SK-N-SH (cell line): ENCODE measurements at regions not wholly inside any gene's neighbourhood (a gene's known extent, or its start where the extent isn't known, plus 50 kb on each side); places are given as distances from the start of the nearest gene placed in this dataset.

Experiments
- CTCF ChIA-PET: fragments of 300-600, 350-600 bp; formaldehyde crosslinking; extraction: SDS; loops from one replicate; lab custom pipeline; 2021; lab: Yijun Ruan, JAX
- POLR2A ChIA-PET: fragments of 350-600 bp; sonication (Branson Sonifier 250); formaldehyde crosslinking; extraction: SDS; loops from one replicate; lab custom pipeline; 2020; ENCODE audit warnings: antibody characterized with exemption, inconsistent platforms; lab: Yijun Ruan, JAX
- DNase-seq: peaks from one replicate; pipeline ENCODE4 v3.0.0; 2012
- H2AFZ ChIP-seq: fragments of 200-600 bp; sonication (generic); 2 replicates; pipeline ENCODE4 v1.8.1; 2016; ENCODE audit warnings: antibody characterized with exemption, mild to moderate bottlenecking, low read depth
- H3F3A ChIP-seq: fragments of 200-600 bp; sonication (generic); replicated peaks from 2 replicates; pipeline ENCODE3; 2016; ENCODE audit warnings: antibody characterized with exemption, mild to moderate bottlenecking; ENCODE audit not compliant: insufficient read depth
- H3K27ac ChIP-seq, 2 experiments: fragments of 200-500 bp in 1 of 2; fragments of 200-600 bp in 1 of 2; sonication (Bioruptor generic) in 1 of 2; sonication (generic), shearing (Covaris generic) in 1 of 2; 2 replicates each; pipeline versions ENCODE4 v1.5.1 to v1.6.1; 2014 to 2016; ENCODE audit warnings: low read depth in 2 of 2, inconsistent platforms in 1 of 2, low read length in 1 of 2, mild to moderate bottlenecking in 1 of 2, mixed read lengths in 1 of 2
- H3K27me3 ChIP-seq: fragments of 200-600 bp; sonication (generic), shearing (Covaris generic); 2 replicates; pipeline ENCODE4 v1.6.1; 2016; ENCODE audit warnings: mixed run types; ENCODE audit not compliant: insufficient read depth
- H3K36me3 ChIP-seq, 2 experiments: fragments of 200-500 bp in 1 of 2; fragments of 200-600 bp in 1 of 2; sonication (Bioruptor generic) in 1 of 2; sonication (generic) in 1 of 2; replicated peaks in 1 of 2; 2 replicates each; pipeline versions ENCODE3 to v1.5.1; 2014 to 2016; ENCODE audit warnings: low read length in 1 of 2, mild to moderate bottlenecking in 1 of 2; ENCODE audit not compliant: insufficient read depth in 2 of 2, control insufficient read depth in 1 of 2
- H3K4me1 ChIP-seq, 2 experiments: fragments of 200-500 bp in 1 of 2; fragments of 200-600 bp in 1 of 2; sonication (Bioruptor generic) in 1 of 2; sonication (generic), shearing (Covaris generic) in 1 of 2; 2 replicates each; pipeline versions ENCODE4 v1.5.1 to v1.6.1; 2014 to 2016; ENCODE audit warnings: low read depth in 1 of 2, low read length in 1 of 2, mixed run types in 1 of 2; ENCODE audit not compliant: insufficient read depth in 2 of 2, control insufficient read depth in 1 of 2
- H3K4me2 ChIP-seq: fragments of 200-600 bp; sonication (generic), shearing (Covaris generic); 2 replicates; pipeline ENCODE4 v1.6.1; 2017; ENCODE audit warnings: mixed run types
- H3K4me3 ChIP-seq, 2 experiments: fragments of 200-500 bp in 1 of 2; fragments of 200-600 bp in 1 of 2; sonication (Bioruptor generic) in 1 of 2; sonication (generic), shearing (Covaris generic) in 1 of 2; 2 replicates each; pipeline versions ENCODE4 v1.5.1 to v1.8.1; 2014 to 2016; ENCODE audit warnings: low read depth in 2 of 2, inconsistent platforms in 1 of 2, low read length in 1 of 2, mild to moderate bottlenecking in 1 of 2, mixed read lengths in 1 of 2, moderate library complexity in 1 of 2
- H3K79me2 ChIP-seq: fragments of 200-600 bp; sonication (generic); 2 replicates; pipeline ENCODE4 v1.8.1; 2017; ENCODE audit warnings: mild to moderate bottlenecking; ENCODE audit not compliant: insufficient read depth
- H3K9ac ChIP-seq: fragments of 200-600 bp; sonication (generic); 2 replicates; pipeline ENCODE4 v1.6.1; 2017; ENCODE audit warnings: mixed run types
- H3K9me2 ChIP-seq: fragments of 200-600 bp; sonication (generic); 2 replicates; pipeline ENCODE4 v1.6.1; 2017; ENCODE audit warnings: mixed run types
- H3K9me3 ChIP-seq: fragments of 200-600 bp; sonication (generic); 2 replicates; pipeline ENCODE4 v1.6.1; 2017; ENCODE audit warnings: mixed run types, mild to moderate bottlenecking, moderate library complexity
- H4K20me1 ChIP-seq: fragments of 200-600 bp; sonication (generic); 2 replicates; pipeline ENCODE4 v1.6.1; 2017; ENCODE audit warnings: mild to moderate bottlenecking, mixed run types; ENCODE audit not compliant: insufficient read depth
- ELF1 ChIP-seq: IDR thresholded peaks from 2 replicates; pipeline ENCODE4 v1.4.0; 2012
- EZH2phosphoT487 ChIP-seq: fragments of 200-600 bp; sonication (generic); IDR thresholded peaks from 2 replicates; pipeline ENCODE4 v1.6.1; 2017; ENCODE audit warnings: low read depth, mixed run types, mild to moderate bottlenecking, antibody characterized with exemption, moderate library complexity, borderline replicate concordance
- FOSL2 ChIP-seq: IDR thresholded peaks from 2 replicates; pipeline ENCODE4 v1.4.0; 2012; ENCODE audit warnings: low read depth, mild to moderate bottlenecking, moderate library complexity, borderline replicate concordance
- FOXJ3 ChIP-seq: sonication (generic); formaldehyde crosslinking; IDR thresholded peaks from 2 replicates; pipeline ENCODE4 v1.5.1; 2020; ENCODE audit warnings: mild to moderate bottlenecking, missing genetic modification reagents
- FOXM1 ChIP-seq: IDR thresholded peaks from 2 replicates; pipeline ENCODE4 v1.4.0; 2012; ENCODE audit warnings: low read depth, mild to moderate bottlenecking
- IRF3 ChIP-seq: fragments of 150-350 bp; IDR thresholded peaks from 2 replicates; pipeline ENCODE4 v1.6.1; 2016; ENCODE audit warnings: mild to moderate bottlenecking, low read depth, low read length
- JUND ChIP-seq: IDR thresholded peaks from 2 replicates; pipeline ENCODE4 v1.4.0; 2012
- NRF1 ChIP-seq: IDR thresholded peaks from 2 replicates; pipeline ENCODE4 v1.6.1; 2012; ENCODE audit warnings: low read depth, mild to moderate bottlenecking, low read length
- POLR2AphosphoS5 ChIP-seq: IDR thresholded peaks from 2 replicates; pipeline ENCODE4 v1.6.1; 2012; ENCODE audit warnings: low read depth, low read length
- RAD21 ChIP-seq: IDR thresholded peaks from 2 replicates; pipeline ENCODE4 v1.6.1; 2012; ENCODE audit warnings: mild to moderate bottlenecking, low read length
- RFX5 ChIP-seq: IDR thresholded peaks from 2 replicates; pipeline ENCODE4 v1.6.1; 2012; ENCODE audit warnings: mild to moderate bottlenecking, improper control_type of control experiment, low read length
- RXRA ChIP-seq: IDR thresholded peaks from 2 replicates; pipeline ENCODE4 v1.4.0; 2012; ENCODE audit warnings: low read depth, mild to moderate bottlenecking, borderline replicate concordance
- SMC3 ChIP-seq: IDR thresholded peaks from 2 replicates; pipeline ENCODE4 v1.6.1; 2012; ENCODE audit warnings: low read depth, low read length, improper control_type of control experiment
- TAF1 ChIP-seq: IDR thresholded peaks from 2 replicates; pipeline ENCODE4 v1.6.1; 2012; ENCODE audit warnings: low read depth, mild to moderate bottlenecking, low read length, moderate library complexity, borderline replicate concordance
- TCF12 ChIP-seq: IDR thresholded peaks from 2 replicates; pipeline ENCODE4 v1.4.0; 2012
- WGBS: methylation state at CpG from one replicate; pipeline ENCODE4 v1.1.6; 2017; ENCODE audit warnings: low lambda C conversion rate; 5-methylcytosine and 5-hydroxymethylcytosine counted together
- TF ChIP-seq, protein P1 (sequence below): IDR thresholded peaks from 2 replicates; pipeline ENCODE4 v1.4.0; 2012; ENCODE audit warnings: low read depth, borderline replicate concordance

DNA sequence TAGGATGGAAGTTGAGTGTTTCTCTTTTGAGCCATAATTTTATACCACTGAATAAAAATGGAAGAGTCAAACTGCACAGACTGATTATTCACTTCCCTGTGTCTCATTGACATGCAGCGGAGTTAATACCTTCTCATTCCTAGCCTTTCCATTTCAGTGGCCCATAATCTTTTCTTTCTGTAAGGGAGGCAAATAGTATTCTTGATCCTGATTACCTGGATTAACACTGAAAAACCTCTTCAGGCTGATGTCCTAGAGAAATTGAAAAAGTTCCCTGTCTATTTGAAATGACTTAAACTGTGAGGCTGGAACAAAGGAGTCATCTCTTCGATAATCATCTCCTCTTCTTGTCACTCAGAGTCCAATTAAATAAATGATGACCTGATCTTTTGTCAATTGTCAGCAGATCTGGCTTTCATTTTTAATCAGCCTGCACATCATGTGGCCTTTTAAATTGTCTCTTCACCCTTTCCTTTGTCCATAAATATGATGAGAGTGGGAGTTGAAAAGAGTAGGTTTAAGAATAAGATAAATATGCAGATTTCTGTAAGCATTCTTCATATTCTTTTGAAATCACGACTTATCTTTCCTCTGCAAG lies 713.0 kb downstream of the EPM2A start:
- CTCF ChIA-PET: no interaction called here

GRCh38 chr6:145023116-145023726 lies 712.1 kb downstream of the EPM2A start:
- no peaks in the 10 kb centered on the region for H3K79me2 ChIP-seq
- TF ChIP-seq NRF1 (no peak), IRF3 (no peak)
- TF ChIP-seq, all 33 proteins: peak for 0
- Histone ChIP-seq H4K20me1 (no peaks in the 10 kb centered on the region), H3K9me3 (no peaks in the 10 kb centered on the region; the same call in 1 of the 2 replicates), H3K27ac (no peak overlapping the region), H3F3A (no peaks in the 10 kb centered on the region), H3K27me3 (no peaks in the 10 kb centered on the region), H3K4me2 (no peak overlapping the region), H3K4me1 (no peaks in the 10 kb centered on the region; a peak in 3 of 4 replicates), H2AFZ (no peak overlapping the region), H3K9me2 (no peaks in the 10 kb centered on the region), H3K9ac (no peak overlapping the region), H3K36me3 (no peaks in the 10 kb centered on the region), H3K4me3 (no peak overlapping the region)
- no peak for DNase-seq
- POLR2A ChIA-PET: no interaction called here
- CTCF ChIA-PET: no interaction called here
- WGBS: 79% methylated on average over 3 of the region's 3 CpGs

More for the DNA sequence above, 713.0 kb downstream of the EPM2A start:
- H3K27me3 ChIP-seq: no peaks in the 10 kb centered on the region
- POLR2A ChIA-PET: no interaction called here
- H3K79me2 ChIP-seq: no peaks in the 10 kb centered on the region
- H3K4me2 ChIP-seq: no peak overlapping the region
- DNase-seq: no peak
- peaks cover 0 to 6% of the 10 kb centered on the region in 2 experiments; a peak in 3 of 4 replicates for H3K4me1 ChIP-seq
- H3K9ac ChIP-seq: no peak overlapping the region
- H3K9me2 ChIP-seq: no peaks in the 10 kb centered on the region
- no peak overlapping the region for H3K4me3 ChIP-seq
- H2AFZ ChIP-seq: no peak overlapping the region
- no peaks in the 10 kb centered on the region for H3F3A ChIP-seq
- TF ChIP-seq POLR2AphosphoS5 (no peak), EZH2phosphoT487 (no peak), JUND (no peak), TCF12 (no peak), FOXJ3 (CRISPR knock-in tag) (no peak), RXRA (no peak), TAF1 (no peak), ELF1 (no peak), SMC3 (no peak), FOXM1 (no peak), FOSL2 (no peak), RFX5 (no peak), RAD21 (no peak), IRF3 (no peak)
- TF ChIP-seq, protein P1, sequence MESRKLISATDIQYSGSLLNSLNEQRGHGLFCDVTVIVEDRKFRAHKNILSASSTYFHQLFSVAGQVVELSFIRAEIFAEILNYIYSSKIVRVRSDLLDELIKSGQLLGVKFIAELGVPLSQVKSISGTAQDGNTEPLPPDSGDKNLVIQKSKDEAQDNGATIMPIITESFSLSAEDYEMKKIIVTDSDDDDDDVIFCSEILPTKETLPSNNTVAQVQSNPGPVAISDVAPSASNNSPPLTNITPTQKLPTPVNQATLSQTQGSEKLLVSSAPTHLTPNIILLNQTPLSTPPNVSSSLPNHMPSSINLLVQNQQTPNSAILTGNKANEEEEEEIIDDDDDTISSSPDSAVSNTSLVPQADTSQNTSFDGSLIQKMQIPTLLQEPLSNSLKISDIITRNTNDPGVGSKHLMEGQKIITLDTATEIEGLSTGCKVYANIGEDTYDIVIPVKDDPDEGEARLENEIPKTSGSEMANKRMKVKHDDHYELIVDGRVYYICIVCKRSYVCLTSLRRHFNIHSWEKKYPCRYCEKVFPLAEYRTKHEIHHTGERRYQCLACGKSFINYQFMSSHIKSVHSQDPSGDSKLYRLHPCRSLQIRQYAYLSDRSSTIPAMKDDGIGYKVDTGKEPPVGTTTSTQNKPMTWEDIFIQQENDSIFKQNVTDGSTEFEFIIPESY: no peak
- no peaks in the 10 kb centered on the region; the same call in 1 of the 2 replicates for H3K9me3 ChIP-seq
- H3K36me3 ChIP-seq: no peaks in the 10 kb centered on the region
- no peaks in the 10 kb centered on the region for H4K20me1 ChIP-seq
- H3K27ac ChIP-seq: no peak overlapping the region
- WGBS: 71% methylated on average over 3 of the region's 3 CpGs
